ENCODE measurements at regions not wholly inside any gene's neighbourhood (a gene's known extent, or its start where the extent isn't known, plus 50 kb on each side); places are given as distances from the start of the nearest gene placed in this dataset.
"Not testable (repeated sequence)": the region's sequence is repeated elsewhere in the genome, so short reads cannot be mapped to it uniquely, and the experiment has no call there.

DNA sequence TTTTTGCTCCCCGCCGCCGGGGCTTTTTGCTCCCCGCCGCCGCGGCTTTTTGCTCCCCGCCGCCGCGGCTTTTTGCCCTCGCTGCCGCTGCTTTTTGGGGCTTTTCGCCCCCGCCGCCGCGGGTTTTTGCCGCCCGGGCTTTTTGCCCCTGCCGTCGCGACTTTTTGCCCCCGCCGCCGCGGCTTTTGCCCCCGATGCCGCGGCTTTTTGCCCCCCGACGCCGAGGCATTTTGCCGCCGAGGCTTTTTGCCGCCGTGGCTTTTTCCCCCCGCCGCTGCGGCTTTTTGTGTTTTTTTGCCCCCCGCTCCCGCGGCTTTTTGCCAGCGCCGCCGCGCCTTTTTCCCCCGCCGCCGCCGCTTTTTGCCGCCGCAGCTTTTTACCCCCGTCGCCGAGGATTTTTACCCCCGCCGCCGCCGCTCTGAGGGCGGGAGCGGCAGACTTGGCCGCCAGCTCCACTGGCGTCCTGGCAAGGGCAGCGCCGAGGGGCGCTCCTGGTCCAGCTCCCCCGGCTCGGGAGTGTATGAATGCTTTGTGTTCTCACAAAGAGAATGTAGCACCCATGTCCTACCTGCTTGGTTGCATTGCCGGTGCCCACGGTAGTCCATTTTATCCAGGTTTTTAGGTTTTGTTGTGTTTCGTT, 151.7 kb downstream of the KCNJ18 start:
- H3K4me3 ChIP-seq, result no peak overlapping the region
- no peaks in the 10 kb centered on the region for H3K4me1 ChIP-seq
- intact Hi-C loops (cut with DNase I), result no loop called here
- no peak overlapping the region for H3K27ac ChIP-seq
- no peak for ATAC-seq
- no peak for DNase-seq
- no peaks in the 10 kb centered on the region for H3K9me3 ChIP-seq
- H3K27me3 ChIP-seq (ENCODE audit: insufficient read depth in 3 of 3, low read length in 2 of 3), result peaks cover 0 to 30% (median 24%) of the 10 kb centered on the region in 3 donors
- H3K36me3 ChIP-seq (ENCODE audit: insufficient read depth in 1 of 2, low read depth in 1 of 2), result no peaks in the 10 kb centered on the region
- TF ChIP-seq, protein P1, sequence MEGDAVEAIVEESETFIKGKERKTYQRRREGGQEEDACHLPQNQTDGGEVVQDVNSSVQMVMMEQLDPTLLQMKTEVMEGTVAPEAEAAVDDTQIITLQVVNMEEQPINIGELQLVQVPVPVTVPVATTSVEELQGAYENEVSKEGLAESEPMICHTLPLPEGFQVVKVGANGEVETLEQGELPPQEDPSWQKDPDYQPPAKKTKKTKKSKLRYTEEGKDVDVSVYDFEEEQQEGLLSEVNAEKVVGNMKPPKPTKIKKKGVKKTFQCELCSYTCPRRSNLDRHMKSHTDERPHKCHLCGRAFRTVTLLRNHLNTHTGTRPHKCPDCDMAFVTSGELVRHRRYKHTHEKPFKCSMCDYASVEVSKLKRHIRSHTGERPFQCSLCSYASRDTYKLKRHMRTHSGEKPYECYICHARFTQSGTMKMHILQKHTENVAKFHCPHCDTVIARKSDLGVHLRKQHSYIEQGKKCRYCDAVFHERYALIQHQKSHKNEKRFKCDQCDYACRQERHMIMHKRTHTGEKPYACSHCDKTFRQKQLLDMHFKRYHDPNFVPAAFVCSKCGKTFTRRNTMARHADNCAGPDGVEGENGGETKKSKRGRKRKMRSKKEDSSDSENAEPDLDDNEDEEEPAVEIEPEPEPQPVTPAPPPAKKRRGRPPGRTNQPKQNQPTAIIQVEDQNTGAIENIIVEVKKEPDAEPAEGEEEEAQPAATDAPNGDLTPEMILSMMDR (IDR thresholded peaks at IDR 0.05), result no peak
- 35 to 52% (median 38%) methylated on average over 52 to 72 of the region's 72 CpGs for WGBS, 3 donors

DNA sequence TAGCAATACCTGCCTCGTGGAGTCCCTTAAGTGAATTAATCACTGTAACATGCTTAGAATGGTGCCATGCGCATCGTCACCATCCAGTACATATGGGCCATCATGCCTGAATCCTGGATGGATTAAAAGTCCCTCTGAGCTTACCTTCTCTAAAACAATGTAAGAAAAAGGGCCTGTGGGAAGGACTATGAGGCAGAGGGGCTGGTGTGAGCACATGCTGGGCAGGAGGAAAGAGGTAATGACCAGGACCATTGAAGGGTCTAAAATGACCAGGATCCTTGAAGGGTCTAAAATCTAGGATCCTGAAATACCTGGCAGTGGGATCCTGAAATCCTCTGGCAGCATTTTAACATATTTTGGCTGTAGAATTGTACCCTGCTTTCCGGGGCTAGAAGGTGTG, 156.2 kb downstream of the KCNJ18 start:
- H3K27ac ChIP-seq; H3K4me1 ChIP-seq; H3K9me3 ChIP-seq; intact Hi-C loops (cut with DNase I); ATAC-seq; H3K4me3 ChIP-seq; H3K36me3 ChIP-seq (ENCODE audit: insufficient read depth in 1 of 2, low read depth in 1 of 2); DNase-seq: not testable (repeated sequence)
- WGBS, 3 donors, result 67 to 75% (median 68%) methylated on average over 4 of the region's 4 CpGs
- H3K27me3 ChIP-seq (ENCODE audit: insufficient read depth in 3 of 3, low read length in 2 of 3), result peaks cover 0 to 20% (median 6%) of the 10 kb centered on the region in 3 donors

DNA sequence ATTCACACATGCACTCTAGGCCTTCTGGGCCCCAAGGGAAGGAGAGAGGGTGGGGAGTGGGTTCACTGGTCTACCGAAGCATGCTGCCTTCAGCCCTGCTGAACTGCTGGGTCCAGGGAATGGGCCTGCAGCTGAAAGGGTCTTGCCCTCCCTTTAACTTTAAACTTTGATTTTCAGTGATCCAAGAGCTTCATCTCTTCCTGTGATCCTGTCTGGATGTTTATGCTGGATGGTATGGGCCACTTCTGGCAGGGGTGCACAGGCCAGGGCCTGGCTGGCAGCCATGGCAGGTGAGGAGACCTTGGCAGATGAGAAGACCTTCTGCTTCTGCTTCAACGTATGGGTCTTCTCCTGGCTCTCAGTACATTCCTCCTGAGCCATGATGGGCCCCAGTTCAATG, 156.7 kb downstream of the KCNJ18 start:
- H3K4me1 ChIP-seq; H3K9me3 ChIP-seq; H3K4me3 ChIP-seq; H3K36me3 ChIP-seq (ENCODE audit: insufficient read depth in 1 of 2, low read depth in 1 of 2); H3K27ac ChIP-seq; DNase-seq; intact Hi-C loops (cut with DNase I); ATAC-seq: not testable (repeated sequence)
- peaks cover 0 to 15% (median under 1%) of the 10 kb centered on the region in 3 donors for H3K27me3 ChIP-seq (ENCODE audit: insufficient read depth in 3 of 3, low read length in 2 of 3)
- 36 to 46% (median 43%) methylated on average over 2 of the region's 2 CpGs for WGBS, 3 donors

DNA sequence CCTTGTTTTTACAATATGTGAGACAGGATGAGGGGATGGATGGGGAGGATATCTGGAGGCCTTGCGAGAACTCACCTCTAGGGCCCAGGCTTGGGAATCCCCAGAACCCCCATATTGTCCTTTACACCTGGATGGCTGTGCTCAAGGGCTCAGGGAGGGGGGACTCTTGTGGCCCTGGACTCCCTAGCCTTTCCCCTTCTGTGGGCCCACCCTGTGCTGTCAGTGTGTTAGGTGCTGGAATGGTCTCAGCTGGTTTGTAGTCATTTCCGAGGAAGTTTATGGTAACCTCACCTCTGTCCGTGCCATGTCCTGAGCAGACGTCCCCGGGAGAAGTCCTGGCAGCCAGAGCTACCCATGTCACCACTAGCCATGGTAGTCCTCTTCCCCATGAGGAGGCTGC, 158.3 kb downstream of the KCNJ18 start:
- H3K27ac ChIP-seq; DNase-seq; H3K4me1 ChIP-seq; intact Hi-C loops (cut with DNase I); ATAC-seq; H3K9me3 ChIP-seq; H3K4me3 ChIP-seq; H3K27me3 ChIP-seq (ENCODE audit: insufficient read depth in 3 of 3, low read length in 2 of 3); H3K36me3 ChIP-seq (ENCODE audit: insufficient read depth in 1 of 2, low read depth in 1 of 2): not testable (repeated sequence)
- 77 to 80% (median 78%) methylated on average over 5 of the region's 5 CpGs for WGBS, 3 donors

All from psoas muscle (tissue), 7 donors.